GM13976 (cell line): ENCODE measurements at regions not wholly inside any gene's neighbourhood (a gene's known extent, or its start where the extent isn't known, plus 50 kb on each side); places are given as distances from the start of the nearest gene placed in this dataset.

Source experiments
- DNase-seq: peaks from one replicate; pipeline ENCODE4 v3.0.0; 2012; ENCODE audit warnings: low spot score
- in situ Hi-C: fragments of 300-500 bp; cut with MboI; formaldehyde crosslinking; loops from one replicate; pipeline ENCODE4 v1.12.0; 2022; ENCODE audit warnings: low sequenced_read_pairs, mixed read lengths, inconsistent platforms; ENCODE audit not compliant: unreplicated experiment
- TF ChIP-seq, protein P1 (sequence below): IDR thresholded peaks from 2 replicates; pipeline ENCODE4 v1.5.1; 2012; ENCODE audit warnings: borderline replicate concordance, mild to moderate bottlenecking; ENCODE audit not compliant: insufficient read depth; ENCODE audit errors: extremely low read depth, missing control alignments, control extremely low read depth

DNA sequence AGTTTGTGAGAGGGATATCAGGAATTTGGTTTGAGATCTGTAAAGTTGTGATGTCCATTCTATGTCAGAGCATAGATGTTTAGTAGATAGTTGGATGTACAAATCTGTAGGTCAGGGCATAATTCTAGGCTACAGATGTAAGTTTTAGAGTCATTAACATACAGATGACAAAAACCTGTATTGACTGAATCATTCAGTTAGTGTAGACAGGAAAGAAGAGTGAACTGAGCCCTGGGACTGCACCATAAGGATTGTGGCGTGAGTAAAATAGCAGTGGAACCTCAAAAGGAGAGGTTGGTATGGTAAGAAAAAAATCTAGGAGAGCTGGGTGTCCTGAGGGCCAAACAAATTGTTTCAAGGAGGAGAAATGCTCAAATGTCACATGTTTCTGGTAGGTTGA is 73.1 kb upstream of the RPRM start:
- TF ChIP-seq, protein P1, sequence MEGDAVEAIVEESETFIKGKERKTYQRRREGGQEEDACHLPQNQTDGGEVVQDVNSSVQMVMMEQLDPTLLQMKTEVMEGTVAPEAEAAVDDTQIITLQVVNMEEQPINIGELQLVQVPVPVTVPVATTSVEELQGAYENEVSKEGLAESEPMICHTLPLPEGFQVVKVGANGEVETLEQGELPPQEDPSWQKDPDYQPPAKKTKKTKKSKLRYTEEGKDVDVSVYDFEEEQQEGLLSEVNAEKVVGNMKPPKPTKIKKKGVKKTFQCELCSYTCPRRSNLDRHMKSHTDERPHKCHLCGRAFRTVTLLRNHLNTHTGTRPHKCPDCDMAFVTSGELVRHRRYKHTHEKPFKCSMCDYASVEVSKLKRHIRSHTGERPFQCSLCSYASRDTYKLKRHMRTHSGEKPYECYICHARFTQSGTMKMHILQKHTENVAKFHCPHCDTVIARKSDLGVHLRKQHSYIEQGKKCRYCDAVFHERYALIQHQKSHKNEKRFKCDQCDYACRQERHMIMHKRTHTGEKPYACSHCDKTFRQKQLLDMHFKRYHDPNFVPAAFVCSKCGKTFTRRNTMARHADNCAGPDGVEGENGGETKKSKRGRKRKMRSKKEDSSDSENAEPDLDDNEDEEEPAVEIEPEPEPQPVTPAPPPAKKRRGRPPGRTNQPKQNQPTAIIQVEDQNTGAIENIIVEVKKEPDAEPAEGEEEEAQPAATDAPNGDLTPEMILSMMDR, result no peak
- DNase-seq, result no peak
- in situ Hi-C loops, result no loop called here

DNA sequence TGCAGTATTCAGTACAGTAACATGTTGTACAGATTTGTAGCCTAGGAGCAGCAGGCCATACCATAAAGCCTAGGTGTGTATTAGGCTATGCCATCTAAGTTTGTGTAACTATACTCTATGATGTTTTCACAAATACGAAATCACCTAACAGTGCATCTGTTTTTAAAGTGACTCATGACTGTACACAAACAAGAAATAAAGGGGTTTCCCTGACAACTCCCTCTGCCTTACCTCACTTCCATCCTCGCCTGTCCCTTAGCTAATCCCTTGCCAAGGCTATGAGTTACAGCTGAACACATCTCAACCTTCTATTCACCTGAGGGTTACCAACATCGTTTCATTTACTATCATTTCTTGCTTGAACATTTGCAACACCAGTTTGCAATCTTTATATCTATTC is 78.6 kb upstream of the RPRM start:
- DNase-seq, result no peak
- TF ChIP-seq, protein P1, result no peak
- in situ Hi-C loops, result no loop called here

DNA sequence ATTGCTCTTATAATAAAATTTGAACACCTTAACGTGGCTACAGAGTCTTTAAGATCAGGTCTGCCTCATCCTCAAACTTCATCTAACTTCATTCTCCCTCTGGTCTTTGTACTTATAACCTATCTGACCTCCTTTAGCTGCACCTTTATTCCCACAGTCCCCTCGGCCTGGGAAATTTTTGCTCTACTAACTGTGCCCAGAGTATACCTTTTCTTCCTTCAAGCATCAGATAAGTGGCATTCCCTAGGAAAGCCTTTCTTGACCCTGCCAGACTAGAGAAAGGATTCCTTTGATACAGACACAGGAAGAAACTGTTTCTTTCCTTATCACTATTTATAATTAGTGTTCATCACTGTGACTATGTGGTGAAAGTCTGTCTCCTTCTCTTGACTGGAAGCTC is 79.2 kb upstream of the RPRM start:
- TF ChIP-seq, protein P1, result no peak
- in situ Hi-C loops, result no loop called here
- DNase-seq, result no peak

DNA sequence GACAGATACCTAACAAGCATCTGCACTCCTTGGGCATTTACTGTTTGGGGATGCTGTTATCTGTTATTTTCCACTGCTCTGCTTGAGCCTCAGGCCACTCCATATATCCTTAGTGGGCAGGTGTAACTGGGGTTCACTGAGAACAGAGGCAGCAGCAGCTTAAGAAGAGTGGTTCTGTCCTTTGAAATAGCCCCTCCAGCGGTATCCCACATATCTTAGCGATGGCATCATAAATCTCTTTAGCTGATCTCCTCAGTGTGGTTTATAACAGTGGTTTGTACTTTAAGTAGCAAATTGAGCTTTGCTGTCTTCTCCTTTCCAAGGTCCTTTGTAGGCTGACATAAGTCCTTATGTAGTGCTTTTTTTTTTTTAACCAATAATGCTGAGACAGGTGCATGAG is 79.7 kb upstream of the RPRM start:
- TF ChIP-seq, protein P1, result no peak
- in situ Hi-C loops, result no loop called here
- DNase-seq, result no peak

DNA sequence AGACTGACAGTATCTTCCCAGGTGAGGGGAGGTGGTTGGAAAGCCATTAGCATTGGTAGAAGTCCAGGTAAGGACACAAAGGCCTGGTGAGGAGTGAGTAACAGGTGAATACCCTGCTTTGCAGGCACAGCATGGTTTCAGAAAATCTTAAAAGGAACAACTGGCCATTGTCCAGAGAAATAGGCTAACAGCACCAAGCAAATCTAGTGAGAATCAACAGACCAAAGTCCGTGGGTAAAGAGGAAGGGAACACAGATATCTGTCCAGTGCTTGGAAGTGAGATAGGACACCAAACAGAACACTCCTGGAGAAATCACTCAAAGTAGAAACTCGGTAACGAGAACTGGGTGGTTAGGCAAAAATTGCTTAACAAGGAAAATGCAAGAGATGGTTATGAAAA is 88.8 kb upstream of the RPRM start:
- TF ChIP-seq, protein P1, result no peak
- DNase-seq, result no peak
- in situ Hi-C loops, result no loop called here

DNA sequence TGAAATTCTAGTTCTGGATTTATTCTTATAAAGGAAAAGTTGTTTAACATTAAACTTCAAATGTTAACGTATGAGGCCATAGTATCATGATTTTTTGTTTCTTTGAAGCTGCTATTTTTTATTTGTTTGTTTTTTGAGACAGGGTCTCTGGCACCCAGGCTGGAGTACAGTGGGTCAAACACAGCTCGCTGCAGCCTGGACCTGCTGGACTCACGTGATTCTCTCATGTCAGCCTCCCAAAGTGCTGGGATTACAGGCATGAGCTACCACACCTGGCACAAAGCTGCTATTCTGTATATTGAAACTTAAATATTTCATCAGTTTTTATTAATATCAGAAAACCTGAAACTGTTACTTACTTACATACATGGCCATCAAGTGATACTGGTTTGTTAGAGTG is 89.5 kb upstream of the RPRM start:
- in situ Hi-C loops, result no loop called here
- no peak for DNase-seq
- TF ChIP-seq, protein P1, result no peak
